Thyroid gland (tissue), 4 donors: ENCODE measurements at regions not wholly inside any gene's neighbourhood (a gene's known extent, or its start where the extent isn't known, plus 50 kb on each side); places are given as distances from the start of the nearest gene placed in this dataset.

Experiments used
- CTCF ChIP-seq, 6 experiments: fragments of 200-600 bp in 3 of 6; fragments of 450-650 bp in 3 of 6; sonication (generic) in 3 of 6; IDR thresholded peaks; one replicate each; pipeline ENCODE4 v1.5.1; 2016 to 2019; ENCODE audit warnings: antibody characterized with exemption in 6 of 6, mild to moderate bottlenecking in 2 of 6, inconsistent platforms in 1 of 6, moderate library complexity in 1 of 6
- POLR2A ChIP-seq, 2 donors: fragments of 450-650 bp; IDR thresholded peaks; one replicate each; pipeline ENCODE4 v1.6.1; 2017; ENCODE audit warnings: antibody characterized with exemption in 2 of 2, mild to moderate bottlenecking in 2 of 2, moderate library complexity in 1 of 2

GRCh38 chr10:130782467-130782866, 529.1 kb downstream of the TCERG1L start:
- TF ChIP-seq CTCF (IDR thresholded peaks at IDR 0.05) (no peak), POLR2A (IDR thresholded peaks at IDR 0.05) (no peak)
